Fibroblast of mammary gland (primary cell): ENCODE measurements at regions not wholly inside any gene's neighbourhood (a gene's known extent, or its start where the extent isn't known, plus 50 kb on each side); places are given as distances from the start of the nearest gene placed in this dataset.

Experiments
- DNase-seq: peaks from one replicate; pipeline ENCODE4 v3.0.0-alpha.2; 2010; ENCODE audit warnings: low read depth
- H3K4me3 ChIP-seq: 2 replicates; pipeline ENCODE4 v1.5.1; 2011; ENCODE audit warnings: low read depth, mild to moderate bottlenecking, low read length, moderate library complexity; ENCODE audit not compliant: control insufficient read depth
- CTCF ChIP-seq: conservative IDR thresholded peaks from 2 replicates; pipeline ENCODE4 v1.5.1; 2011; ENCODE audit warnings: low read depth, low read length, inconsistent platforms; ENCODE audit not compliant: control insufficient read depth, insufficient read depth

- no peak for TF ChIP-seq CTCF
- H3K4me3 ChIP-seq = no peak overlapping the region
- no peak for DNase-seq
Observed at GRCh38 chr7:351681-352480, 61.9 kb downstream of the FOXL3 start.

GRCh38 chr7:353746-354325 lies 63.9 kb downstream of the FOXL3 start:
- no peak overlapping the region for H3K4me3 ChIP-seq
- no peak for TF ChIP-seq CTCF
- no peak for DNase-seq

GRCh38 chr7:354597-355470 lies 64.9 kb downstream of the FOXL3 start:
- H3K4me3 ChIP-seq = no peak overlapping the region
- no peak for TF ChIP-seq CTCF
- no peak for DNase-seq

GRCh38 chr7:355568-355967 lies 65.6 kb downstream of the FOXL3 start:
- H3K4me3 ChIP-seq = no peak overlapping the region
- TF ChIP-seq CTCF = no peak
- DNase-seq = no peak

- H3K4me3 ChIP-seq = no peak overlapping the region
- no peak for DNase-seq
- no peak for TF ChIP-seq CTCF
Observed at GRCh38 chr7:356087-356486, 66.1 kb downstream of the FOXL3 start.

GRCh38 chr7:356691-357462 lies 66.9 kb downstream of the FOXL3 start:
- no peak for DNase-seq
- H3K4me3 ChIP-seq = no peak overlapping the region
- no peak for TF ChIP-seq CTCF
